GM12878 (cell line): ENCODE measurements at regions not wholly inside any gene's neighbourhood (a gene's known extent, or its start where the extent isn't known, plus 50 kb on each side); places are given as distances from the start of the nearest gene placed in this dataset.

ENCODE experiments used
- ATAC-seq: fragments of 200-7000 bp; cut with Tn5 transposase; 3 replicates; pipeline ENCODE4 v1.9.1; 2020; ENCODE audit warnings: mild to moderate bottlenecking, moderate library complexity
- BruUV-seq: library from RNA; stranded (reverse); fragments of 400-500 nt; replicated peaks from 2 replicates; lab custom pipeline; 2021; lab: Mats Ljungman, UMichigan
- CTCF ChIA-PET: fragments of 300-600 bp; sonication (Branson Sonifier 250); formaldehyde crosslinking; extraction: SDS; loops from one replicate; lab custom pipeline; 2021; ENCODE audit warnings: inconsistent platforms; lab: Yijun Ruan, JAX
- POLR2A ChIA-PET: fragments of 350-600 bp; formaldehyde crosslinking; extraction: SDS; loops from one replicate; lab custom pipeline; 2021; ENCODE audit warnings: inconsistent platforms; lab: Charles Lee
- RAD21 ChIA-PET: fragments of 300-600 bp; sonication (Branson Sonifier 250); formaldehyde crosslinking; loops from one replicate; lab custom pipeline; 2023; ENCODE audit warnings: antibody characterized with exemption; ENCODE audit not compliant: unreplicated experiment; lab: Charles Lee
- SMC1A ChIA-PET: fragments of 300-600 bp; sonication (Branson Sonifier 250); formaldehyde crosslinking; loops from one replicate; lab custom pipeline; 2023; ENCODE audit not compliant: unreplicated experiment, uncharacterized antibody; lab: Charles Lee
- DNase-seq: peaks from one replicate; pipeline ENCODE4 v3.0.0-alpha.2; 2011; ENCODE audit warnings: low read depth, low spot score
- FAIRE-seq: peaks from 3 replicates; lab custom pipeline; 2011; peaks lifted over from hg19 to GRCh38; lab: Jason Lieb, UNC
- H2AFZ ChIP-seq: 2 replicates; pipeline ENCODE4 v1.6.0; 2011; ENCODE audit warnings: low read depth, low read length, control low read depth; ENCODE audit not compliant: control insufficient read depth
- H3K27ac ChIP-seq: 2 replicates; pipeline ENCODE4 v1.5.1; 2011; ENCODE audit warnings: control low read depth; ENCODE audit not compliant: control insufficient read depth, insufficient read depth
- H3K27me3 ChIP-seq, 2 experiments: replicated peaks in 1 of 2; 2 replicates each; pipeline versions ENCODE4 v1.6.0 to v1.6.1; 2011; ENCODE audit warnings: low read length in 1 of 2; ENCODE audit not compliant: control insufficient read depth in 2 of 2, insufficient read depth in 2 of 2
- H3K36me3 ChIP-seq, 2 experiments: 2 replicates each; pipeline ENCODE4 v1.5.1; 2011; ENCODE audit warnings: low read length in 1 of 2; ENCODE audit not compliant: control insufficient read depth in 2 of 2, insufficient read depth in 2 of 2
- H3K4me1 ChIP-seq: 2 replicates; pipeline ENCODE4 v1.6.1; 2011; ENCODE audit warnings: mild to moderate bottlenecking, low read length, moderate library complexity, mixed read lengths; ENCODE audit not compliant: control insufficient read depth, insufficient read depth
- H3K4me2 ChIP-seq: 2 replicates; pipeline ENCODE4 v1.6.0; 2011; ENCODE audit warnings: control low read depth; ENCODE audit not compliant: control insufficient read depth, insufficient read depth
- H3K4me3 ChIP-seq: fragments of 200-600 bp; sonication (generic); 2 replicates; pipeline ENCODE4 v1.5.1; 2016
- H3K79me2 ChIP-seq: 2 replicates; pipeline ENCODE4 v1.6.0; 2011; ENCODE audit warnings: low read length; ENCODE audit not compliant: control insufficient read depth, insufficient read depth
- H3K9ac ChIP-seq: 2 replicates; pipeline ENCODE4 v1.8.0; 2011; ENCODE audit warnings: low read length, control low read depth, mixed read lengths; ENCODE audit not compliant: control insufficient read depth, insufficient read depth
- H3K9me3 ChIP-seq: replicated peaks from 3 replicates; pipeline ENCODE4 v1.5.1; 2011; ENCODE audit warnings: mild to moderate bottlenecking, low read length; ENCODE audit not compliant: control insufficient read depth, insufficient read depth
- H4K20me1 ChIP-seq: 2 replicates; pipeline ENCODE4 v1.6.0; 2011; ENCODE audit not compliant: control insufficient read depth, insufficient read depth
- EGR1 ChIP-seq, 2 experiments: IDR thresholded peaks; 1 replicate in 1 of 2; 2 replicates in 1 of 2; pipeline ENCODE4 v1.6.1; 2011 to 2012; ENCODE audit warnings: low read depth in 2 of 2, low read length in 2 of 2, borderline replicate concordance in 1 of 2, mild to moderate bottlenecking in 1 of 2, moderate library complexity in 1 of 2
- IRF4 ChIP-seq: IDR thresholded peaks from 2 replicates; pipeline ENCODE4 v1.6.1; 2011; ENCODE audit warnings: low read depth, low read length
- NBN ChIP-seq: fragments of 450-650 bp; IDR thresholded peaks from 2 replicates; pipeline ENCODE4 v1.6.1; 2016
- NR2C1 ChIP-seq: fragments of 450-650 bp; IDR thresholded peaks from 2 replicates; pipeline ENCODE4 v1.6.1; 2017; ENCODE audit warnings: antibody characterized with exemption, mild to moderate bottlenecking, moderate library complexity
- PAX5 ChIP-seq: IDR thresholded peaks from 2 replicates; pipeline ENCODE4 v1.6.1; 2011; ENCODE audit warnings: low read depth, low read length, borderline replicate concordance
- RELA ChIP-seq: fragments of 450-650 bp; IDR thresholded peaks from 2 replicates; pipeline ENCODE4 v1.8.0; 2014; ENCODE audit warnings: borderline replicate concordance; ENCODE audit not compliant: partially characterized antibody
- RELB ChIP-seq: fragments of 450-650 bp; IDR thresholded peaks from 2 replicates; pipeline ENCODE4 v1.6.1; 2017; ENCODE audit warnings: low read depth, mild to moderate bottlenecking, moderate library complexity
- SREBF1 ChIP-seq: IDR thresholded peaks from 2 replicates; pipeline ENCODE4 v1.6.1; 2012; ENCODE audit warnings: mild to moderate bottlenecking, low read length
- ZZZ3 ChIP-seq: IDR thresholded peaks from 2 replicates; pipeline ENCODE4 v1.6.1; 2011; ENCODE audit warnings: low read depth; ENCODE audit not compliant: control insufficient read depth, insufficient read length
- WGBS: methylation state at CpG from one replicate; pipeline ENCODE4 v1.1.6; 2016; ENCODE audit warnings: low lambda C conversion rate; ENCODE audit not compliant: insufficient replicate concordance, insufficient coverage; ENCODE audit errors: missing lambda C conversion rate; 5-methylcytosine and 5-hydroxymethylcytosine counted together
- in situ Hi-C: fragments of 300-500 bp; cut with MboI; formaldehyde crosslinking; loops from 9 replicates; pipeline ENCODE4 v1.14.3; 2018; ENCODE audit warnings: mixed read lengths
- intact Hi-C: fragments of 100-400 bp; cut with micrococcal nuclease; formaldehyde crosslinking; loops from one replicate; pipeline ENCODE4 v1.14.2; 2022; ENCODE audit not compliant: unreplicated experiment

GRCh38 chr11:94254214-94254613 is 50.2 kb upstream of the IZUMO1R start:
- DNase-seq (no peak), FAIRE-seq (no peak), ATAC-seq (no peak)
- ChIA-PET CTCF (no interaction called here), RAD21 (no interaction called here), SMC1A (no interaction called here), POLR2A (no interaction called here)
- BruUV-seq, result no TSS peak
- Histone ChIP-seq H3K4me2 (no peak overlapping the region), H3K36me3 (no peaks in the 10 kb centered on the region), H4K20me1 (no peaks in the 10 kb centered on the region), H2AFZ (no peak overlapping the region), H3K27ac (no peak overlapping the region), H3K4me1 (no peaks in the 10 kb centered on the region), H3K9ac (no peak overlapping the region), H3K4me3 (no peak overlapping the region), H3K9me3 (no peaks in the 10 kb centered on the region), H3K79me2 (no peaks in the 10 kb centered on the region), H3K27me3 (no peaks in the 10 kb centered on the region)
- intact Hi-C loops, result no loop called here
- TF ChIP-seq SREBF1 (no peak), EGR1 (IDR thresholded peaks at IDR 0.05; ENCODE audit: borderline replicate concordance in 1 of 2, low read depth in 2 of 2, low read length in 2 of 2) (no peak), RELB (no peak), ZZZ3 (no peak), PAX5 (no peak), RELA (no peak), IRF4 (no peak), NR2C1 (no peak), NBN (no peak)
- in situ Hi-C loops, result no loop called here
- WGBS, result 63% methylated on average over 1 of the region's 1 CpG
